HG03442 (cell line): ENCODE measurements at regions not wholly inside any gene's neighbourhood (a gene's known extent, or its start where the extent isn't known, plus 50 kb on each side); places are given as distances from the start of the nearest gene placed in this dataset.
"Not testable (repeated sequence)": the region's sequence is repeated elsewhere in the genome, so short reads cannot be mapped to it uniquely, and the experiment has no call there.

ENCODE experiments used
- ATAC-seq: cut with Tn5 transposase; IDR thresholded peaks from one replicate; pipeline ENCODE4 v1.9.1; 2021; ENCODE audit warnings: mild to moderate bottlenecking, moderate library complexity; ENCODE audit not compliant: unreplicated experiment

- ATAC-seq, result no peak
These were observed 227.2 kb upstream of the ASCC3 start for GRCh38 chr6:101108286-101108685.

- no peak for ATAC-seq
These were observed 229.7 kb upstream of the ASCC3 start for GRCh38 chr6:101110814-101111213.

GRCh38 chr6:101113468-101114260, 232.5 kb upstream of the ASCC3 start:
- no peak for ATAC-seq

GRCh38 chr6:101114703-101115102, 233.6 kb upstream of the ASCC3 start:
- ATAC-seq, result no peak

- ATAC-seq, result no peak
These were observed 235.2 kb upstream of the ASCC3 start for GRCh38 chr6:101116337-101116736.

GRCh38 chr6:101117393-101118135, 236.4 kb upstream of the ASCC3 start:
- no peak for ATAC-seq

- ATAC-seq, result no peak
These were observed 236.9 kb upstream of the ASCC3 start for GRCh38 chr6:101118136-101118396.

- no peak for ATAC-seq
These were observed 239.6 kb upstream of the ASCC3 start for GRCh38 chr6:101120747-101121146.

- no peak for ATAC-seq
These were observed 244.3 kb upstream of the ASCC3 start for GRCh38 chr6:101125380-101125971.

- no peak for ATAC-seq
These were observed 245.4 kb upstream of the ASCC3 start for GRCh38 chr6:101126501-101126900.

- ATAC-seq, result no peak
These were observed 248.7 kb upstream of the ASCC3 start for GRCh38 chr6:101129851-101130250.

- no peak for ATAC-seq
These were observed 247.1 kb upstream of the GRIK2 start for GRCh38 chr6:101146389-101146788.

- no peak for ATAC-seq
These were observed 243.3 kb upstream of the GRIK2 start for GRCh38 chr6:101150226-101150625.

- not testable (repeated sequence) for ATAC-seq
These were observed 235.9 kb upstream of the GRIK2 start for GRCh38 chr6:101157638-101158037.

GRCh38 chr6:101163611-101164010, 229.9 kb upstream of the GRIK2 start:
- no peak for ATAC-seq

GRCh38 chr6:101167638-101168037, 225.9 kb upstream of the GRIK2 start:
- no peak for ATAC-seq

GRCh38 chr6:101171049-101171448, 222.5 kb upstream of the GRIK2 start:
- not testable (repeated sequence) for ATAC-seq

GRCh38 chr6:101178748-101179147, 214.8 kb upstream of the GRIK2 start:
- ATAC-seq, result no peak

- ATAC-seq, result no peak
These were observed 212.5 kb upstream of the GRIK2 start for GRCh38 chr6:101181006-101181405.

- ATAC-seq, result not testable (repeated sequence)
These were observed 205.2 kb upstream of the GRIK2 start for GRCh38 chr6:101188285-101188798.

- no peak for ATAC-seq
These were observed 197.9 kb upstream of the GRIK2 start for GRCh38 chr6:101195588-101195987.

GRCh38 chr6:101199441-101199840, 194.1 kb upstream of the GRIK2 start:
- no peak for ATAC-seq
